ENCODE measurements at regions not wholly inside any gene's neighbourhood (a gene's known extent, or its start where the extent isn't known, plus 50 kb on each side); places are given as distances from the start of the nearest gene placed in this dataset.

- no peak for DNase-seq (ENCODE audit: low read depth, low spot score)
Measured at GRCh38 chr16:5681966-5682365, 584.4 kb upstream of the EEF2KMT start.

GRCh38 chr16:5678371-5678770, 580.8 kb upstream of the EEF2KMT start:
- DNase-seq (ENCODE audit: low read depth, low spot score): no peak

GRCh38 chr16:5671421-5671820, 573.8 kb upstream of the EEF2KMT start:
- DNase-seq (ENCODE audit: low read depth, low spot score): no peak

- DNase-seq (ENCODE audit: low read depth, low spot score): no peak
Measured at GRCh38 chr16:5670198-5670597, 572.6 kb upstream of the EEF2KMT start.

- DNase-seq (ENCODE audit: low read depth, low spot score): no peak
Measured at GRCh38 chr16:5668553-5668952, 571.0 kb upstream of the EEF2KMT start.

- DNase-seq (ENCODE audit: low read depth, low spot score): no peak
Measured at GRCh38 chr16:5665834-5666233, 568.2 kb upstream of the EEF2KMT start.

GRCh38 chr16:5653789-5654188, 556.2 kb upstream of the EEF2KMT start:
- DNase-seq (ENCODE audit: low read depth, low spot score): no peak

- no peak for DNase-seq (ENCODE audit: low read depth, low spot score)
Measured at GRCh38 chr16:5653041-5653440, 555.4 kb upstream of the EEF2KMT start.

- DNase-seq (ENCODE audit: low read depth, low spot score): no peak
Measured at GRCh38 chr16:5649762-5650743, 552.5 kb upstream of the EEF2KMT start.

- no peak for DNase-seq (ENCODE audit: low read depth, low spot score)
Measured at GRCh38 chr16:5647051-5647450, 549.5 kb upstream of the EEF2KMT start.

GRCh38 chr16:5643855-5644531, 546.4 kb upstream of the EEF2KMT start:
- no peak for DNase-seq (ENCODE audit: low read depth, low spot score)

- no peak for DNase-seq (ENCODE audit: low read depth, low spot score)
Measured at GRCh38 chr16:5642436-5642835, 544.8 kb upstream of the EEF2KMT start.

GRCh38 chr16:5642011-5642410, 544.4 kb upstream of the EEF2KMT start:
- DNase-seq (ENCODE audit: low read depth, low spot score): no peak

GRCh38 chr16:5640883-5641282, 543.3 kb upstream of the EEF2KMT start:
- DNase-seq (ENCODE audit: low read depth, low spot score): no peak

- no peak for DNase-seq (ENCODE audit: low read depth, low spot score)
Measured at GRCh38 chr16:5639531-5639930, 541.9 kb upstream of the EEF2KMT start.

- no peak for DNase-seq (ENCODE audit: low read depth, low spot score)
Measured at GRCh38 chr16:5635331-5635730, 537.7 kb upstream of the EEF2KMT start.

- DNase-seq (ENCODE audit: low read depth, low spot score): no peak
Measured at GRCh38 chr16:5634666-5635180, 537.1 kb upstream of the EEF2KMT start.

- no peak for DNase-seq (ENCODE audit: low read depth, low spot score)
Measured at GRCh38 chr16:5633845-5634440, 536.3 kb upstream of the EEF2KMT start.

GRCh38 chr16:5622234-5622884, 524.8 kb upstream of the EEF2KMT start:
- no peak for DNase-seq (ENCODE audit: low read depth, low spot score)

GRCh38 chr16:5621826-5622225, 524.2 kb upstream of the EEF2KMT start:
- DNase-seq (ENCODE audit: low read depth, low spot score): no peak

GRCh38 chr16:5619304-5619703, 521.7 kb upstream of the EEF2KMT start:
- no peak for DNase-seq (ENCODE audit: low read depth, low spot score)

GRCh38 chr16:5616841-5617240, 519.2 kb upstream of the EEF2KMT start:
- DNase-seq (ENCODE audit: low read depth, low spot score): no peak

Measured in smooth muscle cell of the brain vasculature (primary cell).